ENCODE measurements at regions not wholly inside any gene's neighbourhood (a gene's known extent, or its start where the extent isn't known, plus 50 kb on each side); places are given as distances from the start of the nearest gene placed in this dataset.

GRCh38 chr9:90333226-90333625, 309.4 kb downstream of the DIRAS2 start:
- no peak for TF ChIP-seq CTCF (IDR thresholded peaks at IDR 0.05; ENCODE audit: poor library complexity)
- TF ChIP-seq EZH2 (IDR thresholded peaks at IDR 0.05; ENCODE audit: borderline replicate concordance): no peak
- TF ChIP-seq EZH2phosphoT487 (IDR thresholded peaks at IDR 0.05; ENCODE audit: low read depth, severe bottlenecking, unreplicated experiment): no peak

Data from hepatocyte (in vitro differentiated cells).